Mesendoderm (in vitro differentiated cells): ENCODE measurements at regions not wholly inside any gene's neighbourhood (a gene's known extent, or its start where the extent isn't known, plus 50 kb on each side); places are given as distances from the start of the nearest gene placed in this dataset.
"Not testable (repeated sequence)": the region's sequence is repeated elsewhere in the genome, so short reads cannot be mapped to it uniquely, and the experiment has no call there.

Source experiments
- DNase-seq: peaks from one replicate; pipeline ENCODE4 v3.0.0; 2013
- H2AK5ac ChIP-seq: 2 replicates; pipeline ENCODE4 v1.6.1; 2013; ENCODE audit warnings: low read length, inconsistent platforms
- H2BK120ac ChIP-seq: 2 replicates; pipeline ENCODE4 v1.6.1; 2013; ENCODE audit warnings: low read depth, mild to moderate bottlenecking, low read length, moderate library complexity, mixed read lengths
- H2BK15ac ChIP-seq: replicated peaks from 2 replicates; pipeline ENCODE4 v1.6.1; 2013; ENCODE audit warnings: low read depth, mild to moderate bottlenecking, moderate library complexity
- H2BK5ac ChIP-seq: 2 replicates; pipeline ENCODE4 v1.6.1; 2013; ENCODE audit warnings: low read length, inconsistent platforms
- H3K18ac ChIP-seq: 2 replicates; pipeline ENCODE4 v1.6.1; 2013; ENCODE audit warnings: mild to moderate bottlenecking, low read length, mixed read lengths
- H3K23ac ChIP-seq: one replicate; pipeline ENCODE4 v1.6.1; 2013; ENCODE audit warnings: low read length
- H3K27ac ChIP-seq: 2 replicates; pipeline ENCODE4 v1.5.1; 2013; ENCODE audit warnings: low read depth, mild to moderate bottlenecking, inconsistent platforms, low read length, moderate library complexity
- H3K27me3 ChIP-seq: 2 replicates; pipeline ENCODE4 v1.6.1; 2013; ENCODE audit warnings: low read length, control low read depth, mild to moderate bottlenecking, inconsistent platforms; ENCODE audit not compliant: insufficient read depth, poor library complexity
- H3K36me3 ChIP-seq: 2 replicates; pipeline ENCODE4 v1.6.1; 2013; ENCODE audit warnings: low read length, inconsistent platforms; ENCODE audit not compliant: control insufficient read depth, insufficient read depth
- H3K4ac ChIP-seq: one replicate; pipeline ENCODE4 v1.6.1; 2013; ENCODE audit warnings: low read depth, mild to moderate bottlenecking, low read length, moderate library complexity
- H3K4me1 ChIP-seq: 2 replicates; pipeline ENCODE4 v1.6.1; 2013; ENCODE audit warnings: low read depth, low read length, inconsistent platforms; ENCODE audit not compliant: control insufficient read depth
- H3K4me2 ChIP-seq: 2 replicates; pipeline ENCODE4 v1.6.1; 2013; ENCODE audit warnings: low read length
- H3K4me3 ChIP-seq: 2 replicates; pipeline ENCODE4 v1.5.1; 2013; ENCODE audit warnings: mild to moderate bottlenecking, low read length
- H3K56ac ChIP-seq: one replicate; pipeline ENCODE4 v1.6.1; 2013; ENCODE audit warnings: low read length
- H3K79me1 ChIP-seq: 2 replicates; pipeline ENCODE4 v1.6.1; 2013; ENCODE audit warnings: low read length, inconsistent platforms
- H3K79me2 ChIP-seq: 2 replicates; pipeline ENCODE4 v1.6.1; 2013; ENCODE audit warnings: mild to moderate bottlenecking, low read length; ENCODE audit not compliant: control insufficient read depth, insufficient read depth
- H3K9ac ChIP-seq: 2 replicates; pipeline ENCODE4 v1.6.1; 2013; ENCODE audit warnings: low read length, inconsistent platforms
- H4K5ac ChIP-seq: one replicate; pipeline ENCODE4 v1.6.1; 2013; ENCODE audit warnings: low read length
- H4K8ac ChIP-seq: one replicate; pipeline ENCODE4 v1.6.1; 2013; ENCODE audit warnings: low read depth, mild to moderate bottlenecking, control low read depth, low read length, moderate library complexity
- WGBS: extraction: QIAGEN DNeasy Blood & Tissue Kit; methylation state at CpG from one replicate; pipeline ENCODE4 v1.1.7; 2013; ENCODE audit warnings: low lambda C conversion rate, missing lambda C conversion rate; ENCODE audit not compliant: insufficient coverage; ENCODE audit errors: extremely low coverage; 5-methylcytosine and 5-hydroxymethylcytosine counted together

DNA sequence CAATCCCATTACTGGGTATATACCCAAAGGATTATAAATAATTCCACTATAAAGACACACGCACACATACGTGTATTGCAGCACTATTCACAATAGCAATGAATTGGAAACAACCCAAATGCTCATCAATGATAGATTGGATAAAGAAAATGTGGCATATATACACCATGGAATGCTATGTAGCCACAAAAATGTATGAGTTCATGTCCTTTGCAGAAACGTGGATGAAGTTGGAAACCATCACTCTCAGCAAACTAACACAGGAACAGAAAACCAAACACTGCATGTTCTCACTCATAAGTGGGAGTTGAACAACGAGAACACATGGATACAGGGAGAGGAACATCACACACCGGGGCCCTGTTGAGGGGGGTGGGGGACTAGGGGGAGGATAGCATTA lies 619.0 kb downstream of the LIG4 start:
- H2BK15ac ChIP-seq, H3K18ac ChIP-seq: not testable (repeated sequence)
- WGBS, result no CpG with 5 or more reads among the region's 5 CpGs

DNA sequence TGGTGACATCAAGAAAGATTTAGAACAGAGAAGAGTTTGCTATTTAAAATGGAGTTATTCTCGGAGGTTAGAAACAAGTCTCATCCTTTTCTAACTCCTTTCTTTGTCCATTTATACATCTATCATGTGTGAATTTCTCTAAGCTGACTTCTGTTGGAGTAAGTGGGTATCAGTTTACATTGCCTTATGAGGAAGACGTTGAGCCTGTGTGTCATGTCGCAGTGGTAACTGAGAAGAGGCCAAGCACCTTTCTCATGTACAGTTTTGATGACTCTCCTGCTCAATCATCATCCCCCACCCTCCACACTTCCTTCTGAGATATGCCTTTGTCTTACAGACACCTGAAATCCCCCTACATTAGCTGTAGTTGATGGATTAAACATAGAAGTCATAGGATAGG lies 624.8 kb downstream of the LIG4 start:
- no peak overlapping the region for H3K4me2 ChIP-seq
- H3K9ac ChIP-seq, result no peak overlapping the region
- no peaks in the 10 kb centered on the region for H3K27me3 ChIP-seq
- H3K4me3 ChIP-seq, result no peak overlapping the region
- H3K4ac ChIP-seq, result no peak overlapping the region
- WGBS, result no CpG with 5 or more reads among the region's 3 CpGs
- H3K23ac ChIP-seq, result no peak overlapping the region
- DNase-seq, result no peak
- H3K27ac ChIP-seq, result no peak overlapping the region
- H2BK15ac ChIP-seq, result no peak overlapping the region
- no peaks in the 10 kb centered on the region for H3K36me3 ChIP-seq
- no peak overlapping the region for H4K8ac ChIP-seq
- H2AK5ac ChIP-seq, result no peak overlapping the region
- H2BK5ac ChIP-seq, result no peak overlapping the region
- H4K5ac ChIP-seq, result no peak overlapping the region
- H3K18ac ChIP-seq, result no peak overlapping the region
- no peaks in the 10 kb centered on the region for H3K79me1 ChIP-seq
- no peaks in the 10 kb centered on the region for H3K79me2 ChIP-seq
- H3K4me1 ChIP-seq, result no peaks in the 10 kb centered on the region
- no peak overlapping the region for H2BK120ac ChIP-seq
- H3K56ac ChIP-seq, result no peak overlapping the region

More for the DNA sequence above, 619.0 kb downstream of the LIG4 start:
- not testable (repeated sequence) for DNase-seq, H2BK5ac ChIP-seq, H2BK120ac ChIP-seq, H2AK5ac ChIP-seq, H3K36me3 ChIP-seq, H4K5ac ChIP-seq, H3K4me3 ChIP-seq, H3K9ac ChIP-seq, H3K4me1 ChIP-seq, H3K79me2 ChIP-seq, H3K56ac ChIP-seq, H3K23ac ChIP-seq, H3K27me3 ChIP-seq, H3K4ac ChIP-seq, H3K27ac ChIP-seq, H3K79me1 ChIP-seq, H4K8ac ChIP-seq, H3K4me2 ChIP-seq

DNA sequence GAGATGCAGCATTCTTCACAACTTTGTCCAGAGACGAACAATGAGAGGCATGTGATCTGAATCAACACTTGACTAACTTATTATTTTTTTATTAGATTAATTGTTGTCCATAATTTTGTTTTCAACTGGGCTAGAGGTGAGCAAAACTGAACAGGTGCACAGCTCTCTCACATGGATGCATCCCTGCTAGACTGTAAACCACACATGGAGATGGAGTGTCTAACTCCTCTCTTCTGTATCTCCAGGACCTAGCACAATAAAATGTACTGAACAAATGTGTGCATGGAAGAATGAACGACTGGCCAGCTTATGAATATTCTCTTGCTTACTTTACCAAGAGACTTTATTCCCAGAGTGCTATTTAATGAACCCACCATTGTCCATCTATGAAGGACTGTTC lies 627.7 kb downstream of the LIG4 start:
- no peak overlapping the region for H3K18ac ChIP-seq
- no peaks in the 10 kb centered on the region for H3K79me1 ChIP-seq
- no peak overlapping the region for H3K9ac ChIP-seq
- no peaks in the 10 kb centered on the region for H3K27me3 ChIP-seq
- WGBS, result no CpG with 5 or more reads among the region's 2 CpGs
- H3K79me2 ChIP-seq, result no peaks in the 10 kb centered on the region
- H3K56ac ChIP-seq, result no peak overlapping the region
- no peak overlapping the region for H4K5ac ChIP-seq
- H3K4me1 ChIP-seq, result no peaks in the 10 kb centered on the region
- no peak overlapping the region for H4K8ac ChIP-seq
- DNase-seq, result no peak
- H2AK5ac ChIP-seq, result no peak overlapping the region
- no peaks in the 10 kb centered on the region for H3K36me3 ChIP-seq
- no peak overlapping the region for H3K23ac ChIP-seq
- no peak overlapping the region for H3K4me3 ChIP-seq
- H3K27ac ChIP-seq, result no peak overlapping the region
- no peak overlapping the region for H3K4me2 ChIP-seq
- no peak overlapping the region for H2BK120ac ChIP-seq
- H3K4ac ChIP-seq, result no peak overlapping the region
- no peak overlapping the region for H2BK15ac ChIP-seq
- H2BK5ac ChIP-seq, result no peak overlapping the region

DNA sequence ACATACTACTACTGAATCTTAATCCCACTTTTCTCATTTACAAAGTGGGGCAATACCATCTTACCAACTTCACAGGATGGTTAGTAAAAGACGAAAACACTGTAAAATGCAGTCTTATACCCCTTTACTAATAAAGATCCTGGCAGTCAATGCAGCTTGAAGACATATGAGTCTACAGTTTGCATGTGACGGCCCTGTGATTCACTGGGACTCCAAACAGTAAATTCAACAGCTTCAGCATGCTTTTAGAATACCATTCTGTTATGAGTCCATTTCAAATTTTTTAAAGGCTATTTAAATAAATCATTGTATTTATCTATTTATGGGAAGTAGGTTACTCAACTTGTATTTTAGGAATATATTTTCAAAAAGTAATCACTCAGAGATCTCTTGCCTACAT lies 629.1 kb downstream of the LIG4 start:
- Histone ChIP-seq H2BK5ac (no peak overlapping the region), H3K36me3 (no peaks in the 10 kb centered on the region), H3K4me2 (no peak overlapping the region), H2BK120ac (no peak overlapping the region), H2AK5ac (no peak overlapping the region), H3K79me1 (peaks cover 2% of the 10 kb centered on the region), H4K5ac (no peak overlapping the region), H3K4me1 (peaks cover 3% of the 10 kb centered on the region), H3K4me3 (no peak overlapping the region), H3K9ac (no peak overlapping the region), H3K56ac (no peak overlapping the region), H3K18ac (no peak overlapping the region), H3K27ac (no peak overlapping the region), H3K23ac (no peak overlapping the region), H3K4ac (no peak overlapping the region), H3K79me2 (no peaks in the 10 kb centered on the region), H3K27me3 (no peaks in the 10 kb centered on the region), H4K8ac (no peak overlapping the region), H2BK15ac (no peak overlapping the region)
- DNase-seq, result no peak
- no CpG with 5 or more reads among the region's 2 CpGs for WGBS

DNA sequence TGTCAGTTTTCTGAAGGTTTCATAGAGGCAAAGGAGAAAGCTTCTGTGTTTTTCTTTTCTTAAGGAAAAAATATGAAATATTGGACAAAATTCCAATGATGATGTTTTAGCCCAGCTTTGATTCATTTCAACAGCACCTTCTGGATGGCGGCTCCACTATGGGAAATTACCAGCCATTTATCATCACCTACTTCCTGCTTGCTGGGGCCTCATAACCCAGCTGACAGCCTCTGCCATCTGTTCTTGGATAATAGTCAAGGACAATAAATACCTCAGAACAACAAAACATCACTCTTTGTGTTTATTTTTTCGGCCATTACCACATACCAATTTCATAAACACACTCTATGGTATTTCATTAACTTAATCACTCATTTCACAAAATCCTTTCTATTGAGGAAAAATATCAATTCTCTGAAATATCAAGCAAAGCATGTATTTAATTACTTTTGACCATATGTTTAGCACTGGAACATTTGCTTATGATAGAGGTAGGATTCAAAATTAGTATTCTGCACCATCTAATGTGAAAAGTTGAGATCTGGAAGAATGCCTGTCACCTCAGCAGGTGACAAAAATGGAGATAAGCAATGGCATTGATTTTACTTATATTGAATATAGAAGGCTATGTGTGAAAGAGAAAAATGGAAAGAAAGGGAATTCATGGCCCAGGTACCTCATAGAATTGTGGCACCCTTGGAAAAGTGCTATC lies 629.7 kb downstream of the LIG4 start:
- H3K4me3 ChIP-seq, result no peak overlapping the region
- no peaks in the 10 kb centered on the region for H3K36me3 ChIP-seq
- H2BK15ac ChIP-seq, result no peak overlapping the region
- H3K27me3 ChIP-seq, result no peaks in the 10 kb centered on the region
- no peak overlapping the region for H3K4ac ChIP-seq
- H3K18ac ChIP-seq, result no peak overlapping the region
- peaks cover 3% of the 10 kb centered on the region for H3K4me1 ChIP-seq
- H2BK120ac ChIP-seq, result no peak overlapping the region
- H4K5ac ChIP-seq, result no peak overlapping the region
- H3K79me1 ChIP-seq, result peaks cover 2% of the 10 kb centered on the region
- no peak for DNase-seq
- H3K4me2 ChIP-seq, result no peak overlapping the region
- no peak overlapping the region for H3K56ac ChIP-seq
- H3K9ac ChIP-seq, result no peak overlapping the region
- H3K23ac ChIP-seq, result no peak overlapping the region
- no peak overlapping the region for H2AK5ac ChIP-seq
- H2BK5ac ChIP-seq, result no peak overlapping the region
- H3K27ac ChIP-seq, result no peak overlapping the region
- WGBS, result 100% methylated on average over 1 of the region's 2 CpGs
- no peaks in the 10 kb centered on the region for H3K79me2 ChIP-seq
- no peak overlapping the region for H4K8ac ChIP-seq

DNA sequence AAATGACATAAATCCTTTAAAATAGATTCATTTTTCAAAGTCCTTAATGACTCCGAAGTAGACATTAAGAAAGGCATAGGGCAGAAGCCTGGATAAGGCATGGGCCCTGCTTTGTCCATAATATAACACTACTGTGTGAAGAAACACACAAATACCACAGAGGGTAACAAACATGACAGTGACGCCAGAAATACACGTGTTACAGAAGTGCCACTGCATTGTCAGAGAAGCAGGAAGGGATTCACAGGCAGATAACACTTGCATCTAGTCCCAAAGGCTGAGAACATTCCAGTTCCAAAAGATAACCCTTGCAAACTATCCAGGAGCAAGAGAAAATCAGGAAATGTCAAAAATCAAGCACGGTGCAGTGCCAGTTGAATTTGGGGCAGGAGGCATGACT lies 633.2 kb downstream of the LIG4 start:
- Histone ChIP-seq H2BK15ac (no peak overlapping the region), H3K27me3 (no peaks in the 10 kb centered on the region), H2AK5ac (no peak overlapping the region), H3K9ac (no peak overlapping the region), H3K79me2 (no peaks in the 10 kb centered on the region), H3K56ac (no peak overlapping the region), H3K23ac (no peak overlapping the region), H3K4me1 (peaks cover 3% of the 10 kb centered on the region), H3K36me3 (no peaks in the 10 kb centered on the region), H3K4ac (no peak overlapping the region), H2BK5ac (no peak overlapping the region), H4K8ac (no peak overlapping the region), H3K79me1 (peaks cover 2% of the 10 kb centered on the region), H3K18ac (no peak overlapping the region), H3K27ac (no peak overlapping the region), H4K5ac (no peak overlapping the region), H3K4me2 (no peak overlapping the region), H3K4me3 (no peak overlapping the region), H2BK120ac (no peak overlapping the region)
- WGBS, result no CpG with 5 or more reads among the region's 4 CpGs
- no peak for DNase-seq
